ENCODE measurements at regions not wholly inside any gene's neighbourhood (a gene's known extent, or its start where the extent isn't known, plus 50 kb on each side); places are given as distances from the start of the nearest gene placed in this dataset.

GRCh38 chr6:170083236-170084051, 207.4 kb downstream of the DLL1 start:
- Histone ChIP-seq H3K27me3 (ENCODE audit: insufficient read depth, low read length, poor library complexity) (no peaks in the 10 kb centered on the region), H3K4me1 (ENCODE audit: insufficient read depth, low read length) (peaks cover 7% of the 10 kb centered on the region), H3K4me2 (ENCODE audit: insufficient read depth, low read length) (no peak overlapping the region), H3K79me2 (ENCODE audit: insufficient read depth, low read length) (no peaks in the 10 kb centered on the region), H3K27ac (ENCODE audit: low read length) (no peak overlapping the region), H3K36me3 (ENCODE audit: insufficient read depth, low read length) (no peaks in the 10 kb centered on the region), H3K9ac (ENCODE audit: low read depth, low read length) (no peak overlapping the region), H3K9me3 (ENCODE audit: insufficient read depth, low read length, severe bottlenecking) (peaks cover 3% of the 10 kb centered on the region), H4K20me1 (ENCODE audit: insufficient read depth, low read length) (no peaks in the 10 kb centered on the region), H2AFZ (ENCODE audit: low read depth, low read length) (no peak overlapping the region), H3K4me3 (ENCODE audit: low read depth in 1 of 2, low read length in 2 of 2) (no peak overlapping the region)
- no peak for ATAC-seq (ENCODE audit: insufficient read depth, low read depth)
- no peak for DNase-seq
- TF ChIP-seq EZH2 (IDR thresholded peaks at IDR 0.05; ENCODE audit: borderline replicate concordance, low read depth, low read length, severe bottlenecking) (no peak), CTCF (IDR thresholded peaks at IDR 0.05; ENCODE audit: borderline replicate concordance, extremely low read depth, low read length, poor library complexity, severe bottlenecking) (no peak)

- Histone ChIP-seq H3K36me3 (ENCODE audit: insufficient read depth, low read length) (no peaks in the 10 kb centered on the region), H3K9ac (ENCODE audit: low read depth, low read length) (no peak overlapping the region), H3K27ac (ENCODE audit: low read length) (no peak overlapping the region), H3K27me3 (ENCODE audit: insufficient read depth, low read length, poor library complexity) (no peaks in the 10 kb centered on the region), H3K4me3 (ENCODE audit: low read depth in 1 of 2, low read length in 2 of 2) (no peak overlapping the region), H3K9me3 (ENCODE audit: insufficient read depth, low read length, severe bottlenecking) (peaks cover 3% of the 10 kb centered on the region), H2AFZ (ENCODE audit: low read depth, low read length) (no peak overlapping the region), H4K20me1 (ENCODE audit: insufficient read depth, low read length) (no peaks in the 10 kb centered on the region), H3K79me2 (ENCODE audit: insufficient read depth, low read length) (no peaks in the 10 kb centered on the region), H3K4me1 (ENCODE audit: insufficient read depth, low read length) (no peaks in the 10 kb centered on the region), H3K4me2 (ENCODE audit: insufficient read depth, low read length) (no peak overlapping the region)
- TF ChIP-seq EZH2 (IDR thresholded peaks at IDR 0.05; ENCODE audit: borderline replicate concordance, low read depth, low read length, severe bottlenecking) (no peak), CTCF (IDR thresholded peaks at IDR 0.05; ENCODE audit: borderline replicate concordance, extremely low read depth, low read length, poor library complexity, severe bottlenecking) (no peak)
- DNase-seq (no peak), ATAC-seq (ENCODE audit: insufficient read depth, low read depth) (no peak)
Measured at GRCh38 chr6:170082531-170083187, 208.2 kb downstream of the DLL1 start.

- Histone ChIP-seq H3K79me2 (ENCODE audit: insufficient read depth, low read length) (no peaks in the 10 kb centered on the region), H3K9me3 (ENCODE audit: insufficient read depth, low read length, severe bottlenecking) (peaks cover 3% of the 10 kb centered on the region)
Measured at GRCh38 chr6:170082067-170082466, 208.8 kb downstream of the DLL1 start.

More at GRCh38 chr6:170082067-170082466, 208.8 kb downstream of the DLL1 start:
- Histone ChIP-seq H3K9ac (ENCODE audit: low read depth, low read length) (no peak overlapping the region), H3K27me3 (ENCODE audit: insufficient read depth, low read length, poor library complexity) (no peaks in the 10 kb centered on the region), H3K4me3 (ENCODE audit: low read depth in 1 of 2, low read length in 2 of 2) (no peak overlapping the region), H3K4me2 (ENCODE audit: insufficient read depth, low read length) (no peak overlapping the region), H3K27ac (ENCODE audit: low read length) (no peak overlapping the region), H4K20me1 (ENCODE audit: insufficient read depth, low read length) (no peaks in the 10 kb centered on the region), H3K4me1 (ENCODE audit: insufficient read depth, low read length) (no peaks in the 10 kb centered on the region), H2AFZ (ENCODE audit: low read depth, low read length) (no peak overlapping the region), H3K36me3 (ENCODE audit: insufficient read depth, low read length) (no peaks in the 10 kb centered on the region)
- DNase-seq: no peak
- ATAC-seq (ENCODE audit: insufficient read depth, low read depth): no peak
- TF ChIP-seq EZH2 (IDR thresholded peaks at IDR 0.05; ENCODE audit: borderline replicate concordance, low read depth, low read length, severe bottlenecking) (no peak), CTCF (IDR thresholded peaks at IDR 0.05; ENCODE audit: borderline replicate concordance, extremely low read depth, low read length, poor library complexity, severe bottlenecking) (no peak)

Measured in DND-41 (cell line).